ENCODE measurements at regions not wholly inside any gene's neighbourhood (a gene's known extent, or its start where the extent isn't known, plus 50 kb on each side); places are given as distances from the start of the nearest gene placed in this dataset.
"Not testable (repeated sequence)": the region's sequence is repeated elsewhere in the genome, so short reads cannot be mapped to it uniquely, and the experiment has no call there.

- Histone ChIP-seq H3K27me3 (replicated peaks; ENCODE audit: insufficient read depth) (no peaks in the 10 kb centered on the region), H3K4me1 (ENCODE audit: control insufficient read depth in 1 of 2, low read depth in 2 of 2) (no peaks in the 10 kb centered on the region), H3K9me3 (no peaks in the 10 kb centered on the region), H3K4me3 (no peak overlapping the region), H3K27ac (no peak overlapping the region), H3K36me3 (no peaks in the 10 kb centered on the region)
- no peak for ATAC-seq (ENCODE audit: insufficient number of reproducible peaks, low FRiP score, low read depth)
- DNase-seq (ENCODE audit: low spot score): no peak
- TF ChIP-seq, protein P1, sequence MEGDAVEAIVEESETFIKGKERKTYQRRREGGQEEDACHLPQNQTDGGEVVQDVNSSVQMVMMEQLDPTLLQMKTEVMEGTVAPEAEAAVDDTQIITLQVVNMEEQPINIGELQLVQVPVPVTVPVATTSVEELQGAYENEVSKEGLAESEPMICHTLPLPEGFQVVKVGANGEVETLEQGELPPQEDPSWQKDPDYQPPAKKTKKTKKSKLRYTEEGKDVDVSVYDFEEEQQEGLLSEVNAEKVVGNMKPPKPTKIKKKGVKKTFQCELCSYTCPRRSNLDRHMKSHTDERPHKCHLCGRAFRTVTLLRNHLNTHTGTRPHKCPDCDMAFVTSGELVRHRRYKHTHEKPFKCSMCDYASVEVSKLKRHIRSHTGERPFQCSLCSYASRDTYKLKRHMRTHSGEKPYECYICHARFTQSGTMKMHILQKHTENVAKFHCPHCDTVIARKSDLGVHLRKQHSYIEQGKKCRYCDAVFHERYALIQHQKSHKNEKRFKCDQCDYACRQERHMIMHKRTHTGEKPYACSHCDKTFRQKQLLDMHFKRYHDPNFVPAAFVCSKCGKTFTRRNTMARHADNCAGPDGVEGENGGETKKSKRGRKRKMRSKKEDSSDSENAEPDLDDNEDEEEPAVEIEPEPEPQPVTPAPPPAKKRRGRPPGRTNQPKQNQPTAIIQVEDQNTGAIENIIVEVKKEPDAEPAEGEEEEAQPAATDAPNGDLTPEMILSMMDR (IDR thresholded peaks at IDR 0.05): no peak
Measured at GRCh38 chr13:89382981-89383380, 1711.8 kb downstream of the SLITRK5 start.

- H3K4me1 ChIP-seq (ENCODE audit: control insufficient read depth in 1 of 2, low read depth in 2 of 2): no peaks in the 10 kb centered on the region
- no peak for ATAC-seq (ENCODE audit: insufficient number of reproducible peaks, low FRiP score, low read depth)
- no peaks in the 10 kb centered on the region for H3K27me3 ChIP-seq (replicated peaks; ENCODE audit: insufficient read depth)
Measured at GRCh38 chr13:89383891-89384290, 1712.7 kb downstream of the SLITRK5 start.

GRCh38 chr13:89393758-89394304 is 1722.7 kb downstream of the SLITRK5 start:
- Histone ChIP-seq H3K27ac (no peak overlapping the region), H3K4me1 (ENCODE audit: control insufficient read depth in 1 of 2, low read depth in 2 of 2) (no peaks in the 10 kb centered on the region), H3K4me3 (no peak overlapping the region), H3K27me3 (replicated peaks; ENCODE audit: insufficient read depth) (no peaks in the 10 kb centered on the region), H3K36me3 (no peaks in the 10 kb centered on the region), H3K9me3 (no peaks in the 10 kb centered on the region)
- no peak for DNase-seq (ENCODE audit: low spot score)
- TF ChIP-seq, protein P1 (IDR thresholded peaks at IDR 0.05): no peak
- no peak for ATAC-seq (ENCODE audit: insufficient number of reproducible peaks, low FRiP score, low read depth)

More at GRCh38 chr13:89383891-89384290, 1712.7 kb downstream of the SLITRK5 start:
- H3K4me3 ChIP-seq: no peak overlapping the region
- no peak overlapping the region for H3K27ac ChIP-seq
- no peak for DNase-seq (ENCODE audit: low spot score)
- no peaks in the 10 kb centered on the region for H3K9me3 ChIP-seq
- H3K36me3 ChIP-seq: no peaks in the 10 kb centered on the region
- TF ChIP-seq, protein P1 (IDR thresholded peaks at IDR 0.05): no peak

GRCh38 chr13:89401264-89401675 is 1730.1 kb downstream of the SLITRK5 start:
- TF ChIP-seq, protein P1 (IDR thresholded peaks at IDR 0.05): no peak
- ATAC-seq (ENCODE audit: insufficient number of reproducible peaks, low FRiP score, low read depth) (no peak), DNase-seq (ENCODE audit: low spot score) (no peak)
- Histone ChIP-seq H3K36me3 (no peaks in the 10 kb centered on the region), H3K4me1 (ENCODE audit: control insufficient read depth in 1 of 2, low read depth in 2 of 2) (no peaks in the 10 kb centered on the region), H3K27me3 (replicated peaks; ENCODE audit: insufficient read depth) (no peaks in the 10 kb centered on the region), H3K9me3 (no peaks in the 10 kb centered on the region), H3K4me3 (peak overlapping the region; percentile 5), H3K27ac (no peak overlapping the region)

GRCh38 chr13:89402211-89402610 is 1731.0 kb downstream of the SLITRK5 start:
- Histone ChIP-seq H3K36me3 (no peaks in the 10 kb centered on the region), H3K27ac (no peak overlapping the region), H3K4me3 (no peak overlapping the region), H3K27me3 (replicated peaks; ENCODE audit: insufficient read depth) (no peaks in the 10 kb centered on the region), H3K9me3 (no peaks in the 10 kb centered on the region), H3K4me1 (ENCODE audit: control insufficient read depth in 1 of 2, low read depth in 2 of 2) (no peaks in the 10 kb centered on the region)
- no peak for ATAC-seq (ENCODE audit: insufficient number of reproducible peaks, low FRiP score, low read depth)
- DNase-seq (ENCODE audit: low spot score): no peak
- TF ChIP-seq, protein P1 (IDR thresholded peaks at IDR 0.05): no peak

DNA sequence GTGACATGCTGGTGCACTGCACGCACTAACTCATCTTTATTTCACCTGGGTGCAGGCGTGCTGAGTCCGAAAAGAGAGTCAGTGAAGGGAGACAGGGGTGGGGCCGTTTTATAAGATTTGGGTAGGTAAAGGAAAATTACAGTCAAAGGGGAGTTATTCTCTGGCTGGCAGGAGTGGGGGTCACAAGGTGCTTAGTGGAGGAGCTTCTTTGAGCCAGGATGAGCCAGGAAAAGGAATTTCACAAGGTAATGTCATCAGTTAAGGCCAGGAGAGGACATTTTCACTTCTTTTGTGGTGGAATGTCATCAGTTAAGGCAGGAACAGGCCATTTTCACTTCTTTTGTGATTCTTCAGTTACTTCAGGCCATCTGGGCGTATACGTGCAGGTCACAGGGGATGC is 1734.9 kb downstream of the SLITRK5 start:
- not testable (repeated sequence) for H3K36me3 ChIP-seq; ATAC-seq (ENCODE audit: insufficient number of reproducible peaks, low FRiP score, low read depth)

More for the DNA sequence above, 1734.9 kb downstream of the SLITRK5 start:
- H3K4me1 ChIP-seq (ENCODE audit: control insufficient read depth in 1 of 2, low read depth in 2 of 2); H3K4me3 ChIP-seq; DNase-seq (ENCODE audit: low spot score); H3K9me3 ChIP-seq; H3K27me3 ChIP-seq (replicated peaks; ENCODE audit: insufficient read depth); H3K27ac ChIP-seq: not testable (repeated sequence)

Measured in thoracic aorta (tissue), 2 donors.